SK-N-SH treated with all-trans-retinoic acid at 6 μM for 48 hours (cell line): ENCODE measurements at regions not wholly inside any gene's neighbourhood (a gene's known extent, or its start where the extent isn't known, plus 50 kb on each side); places are given as distances from the start of the nearest gene placed in this dataset.

Source experiments
- ARNTL ChIP-seq: fragments of 450-650 bp; formaldehyde crosslinking; IDR thresholded peaks from 2 replicates; pipeline ENCODE4 v1.5.0; 2020; ENCODE audit warnings: low read depth, mild to moderate bottlenecking, moderate library complexity, borderline replicate concordance
- CSDC2 ChIP-seq: fragments of 250-450 bp; sonication (Bioruptor Pico); IDR thresholded peaks from 2 replicates; pipeline ENCODE4 v1.5.0; 2020; ENCODE audit warnings: mild to moderate bottlenecking, moderate library complexity
- ESRRG ChIP-seq: fragments of 250-450 bp; sonication (Bioruptor Pico); IDR thresholded peaks from 2 replicates; pipeline ENCODE4 v1.6.1; 2021; ENCODE audit warnings: mild to moderate bottlenecking
- GLIS3 ChIP-seq: fragments of 250-450 bp; sonication (Bioruptor Pico); IDR thresholded peaks from 2 replicates; pipeline ENCODE4 v1.5.0; 2020; ENCODE audit warnings: mild to moderate bottlenecking, moderate library complexity
- PATZ1 ChIP-seq: fragments of 250-450 bp; sonication (Bioruptor Pico); IDR thresholded peaks from 2 replicates; pipeline ENCODE4 v1.8.0; 2020; ENCODE audit warnings: mild to moderate bottlenecking, moderate library complexity, borderline replicate concordance
- PPARA ChIP-seq: fragments of 250-450 bp; sonication (Bioruptor Pico); IDR thresholded peaks from 2 replicates; pipeline ENCODE4 v1.5.0; 2020; ENCODE audit warnings: mild to moderate bottlenecking, borderline replicate concordance
- RARB ChIP-seq: fragments of 250-450 bp; sonication (Bioruptor Pico); IDR thresholded peaks from 2 replicates; pipeline ENCODE4 v1.8.0; 2021; ENCODE audit warnings: mild to moderate bottlenecking, moderate library complexity
- SNAI2 ChIP-seq: fragments of 250-450 bp; sonication (Bioruptor Pico); IDR thresholded peaks from 2 replicates; pipeline ENCODE4 v1.5.0; 2020; ENCODE audit warnings: mild to moderate bottlenecking, moderate library complexity
- TSHZ2 ChIP-seq: fragments of 250-450 bp; sonication (Bioruptor Pico); IDR thresholded peaks from 2 replicates; pipeline ENCODE4 v1.5.0; 2020; ENCODE audit warnings: mild to moderate bottlenecking, moderate library complexity
- ZFP3 ChIP-seq: fragments of 250-450 bp; sonication (Bioruptor Pico); IDR thresholded peaks from 2 replicates; pipeline ENCODE4 v1.5.0; 2020; ENCODE audit warnings: mild to moderate bottlenecking, moderate library complexity
- ZFP30 ChIP-seq: fragments of 450-650 bp; formaldehyde crosslinking; IDR thresholded peaks from 2 replicates; pipeline ENCODE4 v1.5.0; 2022; ENCODE audit warnings: mild to moderate bottlenecking, moderate library complexity
- ZNF565 ChIP-seq: fragments of 450-650 bp; formaldehyde crosslinking; conservative IDR thresholded peaks from 2 replicates; pipeline ENCODE4 v1.5.0; 2020; ENCODE audit warnings: low read depth, mild to moderate bottlenecking, moderate library complexity
- ZNF70 ChIP-seq: fragments of 450-650 bp; formaldehyde crosslinking; IDR thresholded peaks from 2 replicates; pipeline ENCODE4 v1.5.0; 2020; ENCODE audit warnings: mild to moderate bottlenecking, moderate library complexity

GRCh38 chr2:223269386-223269785 lies 217.4 kb downstream of the KCNE4 start:
- TF ChIP-seq SNAI2 (CRISPR knock-in tag) (no peak), GLIS3 (CRISPR knock-in tag) (no peak), ARNTL (CRISPR knock-in tag) (no peak), ZFP30 (CRISPR knock-in tag) (no peak), ZNF565 (CRISPR knock-in tag) (no peak), PATZ1 (CRISPR knock-in tag) (no peak), ZNF70 (no peak), RARB (CRISPR knock-in tag) (no peak), TSHZ2 (no peak), ESRRG (CRISPR knock-in tag) (no peak), PPARA (CRISPR knock-in tag) (no peak), CSDC2 (CRISPR knock-in tag) (no peak), ZFP3 (no peak)
